GM18909 (cell line): ENCODE measurements at regions not wholly inside any gene's neighbourhood (a gene's known extent, or its start where the extent isn't known, plus 50 kb on each side); places are given as distances from the start of the nearest gene placed in this dataset.

Experiments
- ATAC-seq: cut with Tn5 transposase; IDR thresholded peaks from one replicate; pipeline ENCODE4 v1.9.1; 2021; ENCODE audit warnings: mild to moderate bottlenecking; ENCODE audit not compliant: unreplicated experiment, poor library complexity

DNA sequence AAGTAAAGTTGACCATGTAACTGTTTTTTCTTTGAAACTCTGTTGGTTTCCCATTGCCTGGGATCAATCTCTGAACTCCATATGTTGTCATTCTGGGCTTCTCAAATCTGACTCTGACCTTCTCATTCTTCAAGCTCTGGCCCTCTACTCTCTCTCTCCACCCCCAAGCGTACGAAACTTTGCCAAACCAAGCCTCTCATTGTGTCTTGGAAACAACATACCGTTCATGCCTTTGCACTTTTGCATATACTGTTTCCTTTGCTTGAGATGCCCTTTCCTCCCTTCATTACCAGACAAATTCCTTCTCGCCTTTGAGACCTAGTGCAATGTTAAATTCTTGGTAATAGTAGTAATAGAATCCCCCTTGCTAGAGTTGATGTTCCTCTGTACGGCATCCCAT, 113.7 kb downstream of the OLFM4 start:
- no peak for ATAC-seq

GRCh38 chr13:53143757-53144339, 115.2 kb downstream of the OLFM4 start:
- ATAC-seq = no peak

DNA sequence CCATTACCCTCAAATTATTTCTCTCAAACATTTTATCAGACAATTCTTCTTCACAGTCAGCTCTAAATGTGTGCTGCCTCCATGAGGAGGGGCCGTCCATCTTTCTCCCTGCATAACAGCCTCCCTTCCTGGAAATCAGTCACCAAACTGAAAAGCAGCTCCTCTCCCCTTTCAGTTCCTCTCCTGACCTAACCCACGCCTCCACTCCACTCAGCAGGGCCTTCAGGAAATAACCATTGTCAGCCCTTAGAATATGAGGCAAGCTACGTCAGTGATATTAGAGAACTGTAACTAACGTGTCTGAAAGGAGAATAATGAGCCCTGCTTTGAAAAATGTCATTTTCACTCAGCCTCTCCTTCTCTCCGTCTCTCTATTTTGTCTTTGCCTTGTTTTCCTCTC, 116.2 kb downstream of the OLFM4 start:
- no peak for ATAC-seq

DNA sequence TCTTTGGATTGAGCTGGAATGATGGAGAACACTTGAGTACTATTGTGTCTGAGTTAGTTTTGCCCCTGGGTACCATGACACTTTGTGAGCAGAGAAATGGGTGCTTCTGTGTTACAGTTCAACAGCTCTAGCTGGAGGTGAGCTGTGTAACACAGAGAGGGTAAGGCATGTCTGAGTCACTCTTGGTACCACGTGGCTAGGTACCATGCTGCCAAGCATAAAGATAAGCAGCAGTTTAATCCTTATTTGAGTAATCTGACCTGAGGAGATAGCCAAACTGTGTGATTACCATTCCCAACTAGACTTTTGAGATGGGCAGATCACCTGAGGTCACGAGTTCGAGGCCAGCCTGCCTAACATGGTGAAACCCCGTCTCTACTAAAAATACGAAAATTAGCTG, 122.0 kb downstream of the OLFM4 start:
- ATAC-seq = no peak

- ATAC-seq = peak; percentile 99
Observed at GRCh38 chr13:53151336-53152056, 122.9 kb downstream of the OLFM4 start.

GRCh38 chr13:53152057-53152421, 123.4 kb downstream of the OLFM4 start:
- no peak for ATAC-seq

- no peak for ATAC-seq
Observed at GRCh38 chr13:53158201-53158600, 129.6 kb downstream of the OLFM4 start.

GRCh38 chr13:53159431-53159830, 130.8 kb downstream of the OLFM4 start:
- no peak for ATAC-seq

DNA sequence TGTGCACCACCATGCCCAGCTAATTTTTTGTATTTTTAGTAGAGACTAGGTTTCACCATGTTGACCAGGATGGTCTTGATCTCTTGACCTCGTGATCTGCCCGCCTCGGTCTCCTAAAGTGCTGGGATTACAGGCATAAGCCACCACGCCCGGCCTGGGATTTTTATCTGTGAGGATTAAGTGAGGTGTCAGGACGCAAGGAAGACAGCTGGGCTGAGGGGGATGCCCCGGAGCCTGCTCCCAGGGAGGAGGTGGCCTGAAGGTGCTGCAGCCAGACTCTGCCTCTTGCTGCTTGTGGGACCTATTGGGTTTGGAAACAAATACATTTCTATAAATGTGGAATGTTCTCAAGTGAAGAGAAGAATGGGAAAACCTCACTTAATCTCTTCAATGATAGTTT, 131.6 kb downstream of the OLFM4 start:
- no peak for ATAC-seq

DNA sequence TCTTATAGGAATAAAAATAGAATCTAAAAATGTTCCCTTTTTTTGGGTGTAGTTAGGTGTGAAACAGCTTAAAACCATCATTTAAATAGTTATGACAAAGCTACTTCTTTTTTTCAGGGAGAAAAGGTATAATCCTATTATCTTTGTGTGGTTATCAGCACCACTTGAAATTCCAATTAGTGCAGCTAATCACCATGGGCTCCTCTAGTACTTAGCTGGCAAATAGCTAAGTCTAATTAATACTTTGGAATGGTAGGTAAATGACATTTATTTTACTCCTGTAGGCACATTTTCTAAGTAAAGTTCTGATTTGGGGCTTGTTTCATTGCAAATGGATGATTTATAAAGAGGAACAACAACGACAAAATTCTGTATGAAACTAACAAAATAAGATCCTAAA, 132.6 kb downstream of the OLFM4 start:
- no peak for ATAC-seq

- ATAC-seq = no peak
Observed at GRCh38 chr13:53165261-53165660, 136.6 kb downstream of the OLFM4 start.

- ATAC-seq = no peak
Observed at GRCh38 chr13:53167561-53167960, 138.9 kb downstream of the OLFM4 start.

GRCh38 chr13:53170910-53171309, 142.3 kb downstream of the OLFM4 start:
- ATAC-seq = no peak

- ATAC-seq = no peak
Observed at GRCh38 chr13:53174545-53174944, 145.9 kb downstream of the OLFM4 start.

DNA sequence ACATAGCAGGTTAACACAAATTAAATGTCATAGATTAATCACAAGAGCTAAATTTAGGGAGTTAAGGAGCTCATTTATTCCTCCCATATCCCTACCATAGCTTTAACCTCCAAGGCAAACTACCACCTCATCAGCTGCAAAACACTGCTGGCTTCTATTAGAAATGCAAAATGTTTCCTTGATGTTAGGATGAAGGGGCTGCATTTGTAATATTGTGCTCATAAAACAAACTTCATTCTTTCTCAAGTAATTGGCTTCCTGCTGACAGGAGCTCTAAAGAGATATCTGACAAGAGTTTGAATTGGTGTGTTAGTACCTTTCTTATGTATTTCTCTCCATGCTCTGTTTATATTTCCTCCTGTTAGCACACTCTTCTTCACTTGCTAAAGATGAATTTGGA, 152.1 kb downstream of the OLFM4 start:
- no peak for ATAC-seq

GRCh38 chr13:53182724-53183123, 154.1 kb downstream of the OLFM4 start:
- ATAC-seq = no peak

DNA sequence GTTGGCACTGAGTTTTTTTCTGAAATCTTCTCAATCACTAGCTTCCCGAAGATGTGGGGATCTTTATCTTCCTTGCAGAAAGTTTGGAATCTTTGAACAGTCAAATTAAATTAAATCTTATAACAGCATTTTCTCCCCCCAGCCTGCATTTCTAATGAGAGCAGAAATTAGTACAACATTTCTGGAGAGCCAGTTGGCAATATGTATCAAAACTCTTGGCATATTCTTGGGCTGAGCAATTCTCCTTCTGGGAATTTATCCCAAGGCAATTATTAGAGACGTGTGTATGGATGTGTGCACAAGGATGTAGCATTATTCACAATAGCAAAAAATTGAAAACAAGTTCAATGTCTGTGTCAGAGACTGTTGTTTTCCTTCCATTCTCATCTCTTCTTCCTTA, 159.5 kb downstream of the OLFM4 start:
- ATAC-seq = no peak

DNA sequence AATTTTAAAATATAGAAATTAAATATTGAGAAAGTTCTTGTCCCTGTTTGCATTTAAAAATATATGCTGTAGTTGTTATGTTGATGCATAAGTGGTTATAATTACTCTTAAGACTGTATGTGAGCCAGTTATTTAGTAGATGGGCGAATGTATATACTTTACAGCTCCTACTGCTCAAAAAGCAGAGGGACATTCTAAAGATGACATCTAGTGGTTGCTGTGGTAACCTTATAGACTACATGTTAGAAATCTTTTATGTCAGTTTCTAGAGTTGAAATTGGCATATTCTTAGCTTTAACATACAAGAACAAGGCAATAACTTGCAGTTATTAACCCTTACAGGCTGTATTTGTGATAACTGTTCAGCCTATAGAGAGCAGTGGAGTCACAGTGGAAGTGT, 160.5 kb downstream of the OLFM4 start:
- no peak for ATAC-seq

GRCh38 chr13:53191091-53191490, 162.5 kb downstream of the OLFM4 start:
- ATAC-seq = no peak

DNA sequence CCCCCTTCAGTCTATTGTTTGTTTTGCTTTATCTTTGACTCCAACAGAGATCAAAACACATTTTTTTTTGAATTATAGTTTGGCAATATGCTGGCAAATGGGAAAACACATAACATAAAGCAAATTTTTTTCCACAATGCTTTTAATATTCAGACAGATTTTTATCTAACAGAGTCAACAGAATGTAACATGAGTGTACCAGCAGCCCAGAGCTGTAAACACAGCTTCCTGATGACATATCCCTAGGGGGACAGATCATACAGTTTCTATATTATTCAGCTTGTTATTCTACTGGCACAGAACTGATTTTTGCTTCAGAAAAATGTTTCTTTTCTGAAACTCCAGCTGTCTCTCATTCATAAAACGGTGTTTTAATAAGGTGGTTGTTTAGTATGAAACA, 168.8 kb downstream of the OLFM4 start:
- no peak for ATAC-seq

DNA sequence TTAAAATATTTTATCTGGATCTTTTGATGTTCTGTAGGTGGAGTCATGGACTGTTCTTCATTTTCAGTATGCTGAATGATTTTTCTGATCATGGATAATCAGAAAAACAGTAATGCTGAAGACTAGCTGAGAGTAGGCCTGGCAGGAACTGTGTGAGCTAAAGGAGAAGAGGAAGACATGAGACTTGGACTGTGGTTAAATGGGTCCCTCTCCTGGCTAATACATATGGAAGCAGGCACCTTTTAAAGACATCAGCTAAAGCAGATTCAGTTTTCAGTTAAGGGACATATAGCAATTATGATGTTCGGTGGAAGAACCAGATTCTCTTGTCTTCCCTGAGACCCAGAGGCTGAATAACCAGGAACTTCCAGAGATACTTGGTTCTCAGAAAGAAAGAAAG, 169.4 kb downstream of the OLFM4 start:
- ATAC-seq = no peak

GRCh38 chr13:53198736-53199135, 170.1 kb downstream of the OLFM4 start:
- ATAC-seq = no peak
